22Rv1 (cell line): ENCODE measurements at regions not wholly inside any gene's neighbourhood (a gene's known extent, or its start where the extent isn't known, plus 50 kb on each side); places are given as distances from the start of the nearest gene placed in this dataset.

ENCODE experiments used
- H3K27ac ChIP-seq: fragments of 450-650 bp; 2 replicates; pipeline ENCODE4 v1.5.1; 2017
- ZFX ChIP-seq: fragments of 450-650 bp; IDR thresholded peaks from 2 replicates; pipeline ENCODE4 v1.6.1; 2017; ENCODE audit warnings: antibody characterized with exemption, borderline replicate concordance
- TF ChIP-seq, protein P1 (sequence below): fragments of 450-650 bp; IDR thresholded peaks from 2 replicates; pipeline ENCODE4 v1.5.1; 2017; ENCODE audit warnings: mild to moderate bottlenecking

DNA sequence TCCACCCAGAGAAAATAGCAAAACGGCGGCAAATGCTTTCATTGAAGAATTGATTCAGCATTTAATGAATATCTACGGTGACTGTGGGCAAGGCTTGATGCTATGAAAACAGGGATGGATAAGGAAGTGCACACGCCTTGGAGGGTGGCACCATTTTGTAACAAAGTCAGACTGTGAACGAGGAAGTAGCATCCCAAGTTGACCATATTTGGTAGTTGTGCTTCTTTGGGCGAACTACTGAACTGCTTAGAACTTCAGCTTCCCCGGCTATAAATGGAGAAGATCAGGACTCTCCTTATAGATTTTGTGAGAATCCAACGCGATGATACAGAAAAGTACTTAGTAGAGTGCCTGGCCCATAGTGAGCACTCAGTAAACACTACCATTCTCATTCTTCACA, 303.2 kb downstream of the MAF start:
- H3K27ac ChIP-seq: no peak overlapping the region
- no peak for TF ChIP-seq ZFX
- TF ChIP-seq, protein P1, sequence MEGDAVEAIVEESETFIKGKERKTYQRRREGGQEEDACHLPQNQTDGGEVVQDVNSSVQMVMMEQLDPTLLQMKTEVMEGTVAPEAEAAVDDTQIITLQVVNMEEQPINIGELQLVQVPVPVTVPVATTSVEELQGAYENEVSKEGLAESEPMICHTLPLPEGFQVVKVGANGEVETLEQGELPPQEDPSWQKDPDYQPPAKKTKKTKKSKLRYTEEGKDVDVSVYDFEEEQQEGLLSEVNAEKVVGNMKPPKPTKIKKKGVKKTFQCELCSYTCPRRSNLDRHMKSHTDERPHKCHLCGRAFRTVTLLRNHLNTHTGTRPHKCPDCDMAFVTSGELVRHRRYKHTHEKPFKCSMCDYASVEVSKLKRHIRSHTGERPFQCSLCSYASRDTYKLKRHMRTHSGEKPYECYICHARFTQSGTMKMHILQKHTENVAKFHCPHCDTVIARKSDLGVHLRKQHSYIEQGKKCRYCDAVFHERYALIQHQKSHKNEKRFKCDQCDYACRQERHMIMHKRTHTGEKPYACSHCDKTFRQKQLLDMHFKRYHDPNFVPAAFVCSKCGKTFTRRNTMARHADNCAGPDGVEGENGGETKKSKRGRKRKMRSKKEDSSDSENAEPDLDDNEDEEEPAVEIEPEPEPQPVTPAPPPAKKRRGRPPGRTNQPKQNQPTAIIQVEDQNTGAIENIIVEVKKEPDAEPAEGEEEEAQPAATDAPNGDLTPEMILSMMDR: no peak

DNA sequence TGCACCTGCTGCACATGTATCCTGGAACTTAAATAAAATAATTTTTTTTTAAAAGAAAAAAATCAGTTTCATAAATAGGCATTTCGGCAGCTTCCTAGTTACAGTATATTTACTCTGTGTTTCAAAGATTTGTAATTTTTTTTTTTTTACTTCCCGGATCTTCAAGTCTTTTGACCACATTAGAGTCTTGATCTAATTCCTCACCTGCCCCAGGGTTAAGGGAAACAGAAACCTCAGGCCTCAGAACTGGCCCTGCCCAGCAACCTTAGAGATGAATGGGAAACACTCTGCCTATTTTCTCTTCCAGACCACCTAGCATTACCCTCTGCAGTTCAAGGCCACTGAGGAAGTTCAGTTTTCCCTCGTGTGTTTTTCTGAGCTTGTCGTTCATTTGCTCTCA, 304.0 kb downstream of the MAF start:
- TF ChIP-seq, protein P1: no peak
- no peak for TF ChIP-seq ZFX
- no peak overlapping the region for H3K27ac ChIP-seq

DNA sequence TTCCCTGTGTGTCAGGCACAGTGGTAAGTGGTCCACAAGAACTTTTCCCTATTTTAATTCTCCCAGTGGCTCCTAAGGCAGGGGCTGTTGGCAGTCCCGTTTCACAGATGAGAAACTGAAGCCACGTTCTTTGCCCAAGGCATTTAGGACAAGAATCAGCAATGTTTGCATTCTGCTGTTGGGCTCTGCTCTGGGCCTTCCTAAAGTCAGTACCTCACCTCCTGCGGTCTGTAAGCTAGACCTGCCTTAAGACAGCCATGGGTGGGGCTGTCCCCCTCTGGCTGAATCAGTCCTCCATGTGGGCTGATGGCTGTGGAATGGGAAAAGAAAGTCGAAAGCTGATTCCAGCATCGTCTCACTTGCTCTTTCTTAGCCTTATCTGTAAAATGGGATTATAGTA, 304.8 kb downstream of the MAF start:
- no peak overlapping the region for H3K27ac ChIP-seq
- TF ChIP-seq ZFX: no peak
- TF ChIP-seq, protein P1: no peak

DNA sequence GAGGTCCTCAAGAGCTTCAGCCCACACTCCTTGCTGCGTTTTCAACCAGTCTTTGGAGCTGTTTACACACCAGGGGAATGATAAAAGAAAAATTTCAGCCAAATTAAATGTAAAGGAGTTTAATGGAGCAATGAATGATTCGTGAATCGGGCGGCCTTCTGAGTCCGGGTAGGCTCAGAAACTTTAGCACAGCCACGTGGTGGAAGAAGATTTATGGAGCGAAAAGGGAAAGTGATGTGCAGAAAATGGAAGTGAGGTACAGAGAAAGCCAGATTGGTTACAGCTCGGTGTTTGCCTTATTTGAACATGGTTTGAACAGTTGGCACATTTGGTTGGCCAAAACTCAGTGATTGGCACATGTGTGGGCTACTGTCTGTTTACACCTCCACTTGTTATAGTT, 305.4 kb downstream of the MAF start:
- H3K27ac ChIP-seq: no peak overlapping the region
- TF ChIP-seq, protein P1: no peak
- no peak for TF ChIP-seq ZFX

DNA sequence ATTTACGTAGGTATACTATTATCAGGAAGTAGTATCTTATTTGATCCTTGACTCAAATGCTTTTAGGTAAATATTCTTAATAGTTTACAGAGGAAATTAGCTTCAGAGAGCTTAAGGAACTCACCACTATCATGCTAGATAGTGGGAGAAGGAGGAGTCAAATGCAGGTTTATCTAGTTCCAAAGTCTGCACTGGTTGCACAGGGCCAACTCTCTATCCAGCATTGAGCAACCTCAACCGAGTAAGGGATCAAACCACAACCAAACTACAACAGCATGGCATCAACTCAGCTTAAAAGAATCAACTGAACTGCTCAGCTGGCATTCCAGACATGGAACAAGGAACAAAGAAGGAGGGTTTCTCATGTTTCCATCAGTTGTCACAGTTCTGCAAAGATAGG, 306.0 kb downstream of the MAF start:
- no peak for TF ChIP-seq ZFX
- TF ChIP-seq, protein P1: no peak
- no peak overlapping the region for H3K27ac ChIP-seq

DNA sequence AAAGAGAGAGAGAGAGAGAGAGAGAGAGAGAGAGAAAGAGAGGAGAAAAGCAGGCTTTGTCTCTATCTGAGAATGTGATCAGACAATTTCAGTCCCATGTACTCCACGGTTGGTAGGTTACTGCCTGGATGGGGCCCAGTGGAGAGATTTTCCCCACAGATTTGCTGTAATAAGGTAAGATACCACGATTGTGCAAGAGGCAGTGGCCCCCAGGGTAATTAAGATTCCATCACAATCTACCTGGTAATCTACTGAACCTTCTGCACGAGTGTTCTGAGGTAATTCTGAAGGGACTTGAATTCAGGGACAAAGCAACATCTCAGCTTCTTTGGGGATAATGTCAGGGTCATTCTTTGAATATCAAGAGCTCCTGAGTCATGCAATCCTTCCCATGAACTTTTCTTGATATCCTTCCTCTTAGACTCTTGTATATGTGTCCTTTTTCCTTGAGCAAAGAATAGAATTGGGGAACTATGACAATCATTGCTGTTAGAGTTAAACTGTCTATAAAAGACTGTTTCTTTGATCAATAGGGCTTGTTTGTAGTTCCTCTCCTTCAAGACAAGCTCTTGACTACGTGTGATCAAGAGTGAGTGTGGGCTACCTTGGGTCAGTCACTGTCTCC, 306.6 kb downstream of the MAF start:
- H3K27ac ChIP-seq: no peak overlapping the region
- TF ChIP-seq, protein P1: no peak
- TF ChIP-seq ZFX: no peak

DNA sequence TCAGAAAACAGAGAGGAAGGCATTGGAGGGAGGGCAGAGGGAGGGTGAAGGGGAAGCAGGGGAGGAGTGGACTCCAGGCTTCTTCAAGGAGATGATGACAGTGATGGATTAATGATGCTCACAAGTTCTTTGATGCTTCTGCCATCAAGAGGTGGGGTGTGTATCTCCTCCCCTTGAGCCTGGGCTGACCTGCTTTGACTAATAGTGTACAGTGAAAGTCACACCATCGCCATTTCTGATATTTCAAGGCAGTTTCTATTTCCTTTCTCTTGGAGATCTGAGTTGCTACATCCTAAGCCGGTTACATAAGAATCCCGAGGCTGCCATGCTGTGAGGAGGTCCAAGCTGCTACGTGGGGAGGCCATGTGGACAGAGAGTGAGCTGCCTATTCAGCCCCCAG, 312.5 kb downstream of the MAF start:
- TF ChIP-seq, protein P1: no peak
- no peak for TF ChIP-seq ZFX
- no peak overlapping the region for H3K27ac ChIP-seq
